ENCODE measurements at regions not wholly inside any gene's neighbourhood (a gene's known extent, or its start where the extent isn't known, plus 50 kb on each side); places are given as distances from the start of the nearest gene placed in this dataset.
A peak's percentile ranks its signal among the peaks of the same experiment; 100 is the strongest.
"Not testable (repeated sequence)": the region's sequence is repeated elsewhere in the genome, so short reads cannot be mapped to it uniquely, and the experiment has no call there.

DNA sequence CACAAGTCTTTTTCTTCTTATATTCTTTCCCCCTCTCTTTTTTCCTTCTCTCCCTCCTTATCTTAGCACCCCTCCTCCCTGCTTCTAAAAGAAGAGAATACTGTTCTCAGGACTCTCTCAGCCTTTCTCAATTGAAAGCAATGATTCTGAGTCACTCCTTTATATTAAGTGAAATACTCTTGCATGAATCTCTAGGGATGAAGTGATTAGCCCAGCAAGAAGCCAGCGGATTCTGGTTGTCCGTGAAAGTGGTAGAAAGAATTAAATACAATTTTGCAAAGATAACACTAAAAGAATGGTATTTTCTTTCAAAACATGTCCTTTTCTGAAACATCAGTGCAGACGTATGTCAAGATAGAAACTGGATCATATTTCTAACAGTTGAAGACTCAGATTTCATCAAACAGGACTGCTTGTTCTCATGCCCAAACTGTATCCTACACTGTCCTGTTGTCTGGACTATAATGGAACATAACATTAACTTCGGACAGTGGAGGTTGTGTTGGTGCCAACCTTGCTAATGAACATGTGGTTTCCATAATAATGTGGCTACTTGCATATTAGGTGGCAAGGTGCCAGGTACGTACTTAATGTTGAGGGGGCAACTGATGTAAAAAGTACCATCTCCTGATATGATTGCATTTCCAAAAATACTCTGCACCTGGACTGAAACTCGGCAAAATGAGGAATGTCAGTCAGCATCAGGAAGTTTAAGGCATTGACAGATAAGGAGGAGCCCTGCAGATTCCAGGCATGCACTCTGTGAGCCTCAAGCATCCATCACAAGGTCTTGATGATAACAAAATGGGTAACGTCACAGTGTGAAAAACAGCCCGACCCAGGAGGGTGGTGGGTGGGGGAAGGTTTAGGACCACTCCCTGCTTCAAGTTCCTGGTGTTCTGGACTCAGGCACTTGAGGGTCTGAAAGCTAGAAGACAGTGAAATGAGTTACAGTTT lies 357.2 kb downstream of the DLEU7 start:
- DNase-seq (ENCODE audit: low spot score): no peak

DNA sequence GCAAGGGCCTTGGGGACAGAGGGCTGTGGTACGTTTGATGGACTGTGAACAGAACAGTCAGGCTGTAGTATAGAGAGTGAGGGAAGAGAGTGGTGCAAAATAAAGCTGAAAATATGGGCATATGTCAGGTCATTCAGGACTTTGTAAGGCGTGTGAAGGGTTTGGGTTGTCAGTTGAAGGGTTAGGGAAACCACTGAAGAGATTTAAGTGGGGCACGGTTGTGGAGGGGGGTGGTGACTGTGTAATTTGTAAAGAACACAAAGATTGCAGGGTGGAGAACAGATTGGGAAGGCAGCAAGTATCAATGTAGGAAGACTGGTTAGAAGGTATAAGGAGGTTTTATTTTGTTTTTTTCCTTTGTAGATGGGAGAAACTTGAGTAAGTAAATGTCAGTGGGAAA lies 349.8 kb downstream of the DLEU7 start:
- no peak for DNase-seq (ENCODE audit: low spot score)

DNA sequence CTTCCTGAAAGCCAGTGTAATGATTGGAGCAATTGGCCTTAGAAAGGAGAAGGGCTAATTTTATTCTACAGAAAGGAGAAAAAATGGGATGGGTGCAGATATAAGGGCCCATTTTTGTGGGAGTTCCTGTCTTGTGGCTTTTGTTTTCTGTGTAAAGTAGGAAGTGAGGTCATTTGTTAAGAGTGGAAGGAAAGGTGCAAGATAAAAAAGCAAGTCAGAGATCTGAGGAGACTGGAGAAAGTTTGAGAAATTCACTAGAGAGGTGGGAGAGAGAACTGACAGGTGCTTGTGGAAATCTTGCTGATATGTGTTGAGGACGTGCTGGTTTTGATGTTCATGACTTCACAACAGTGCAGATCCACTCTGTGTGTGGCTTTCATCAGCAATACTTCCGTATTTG lies 349.4 kb downstream of the DLEU7 start:
- no peak for DNase-seq (ENCODE audit: low spot score)

DNA sequence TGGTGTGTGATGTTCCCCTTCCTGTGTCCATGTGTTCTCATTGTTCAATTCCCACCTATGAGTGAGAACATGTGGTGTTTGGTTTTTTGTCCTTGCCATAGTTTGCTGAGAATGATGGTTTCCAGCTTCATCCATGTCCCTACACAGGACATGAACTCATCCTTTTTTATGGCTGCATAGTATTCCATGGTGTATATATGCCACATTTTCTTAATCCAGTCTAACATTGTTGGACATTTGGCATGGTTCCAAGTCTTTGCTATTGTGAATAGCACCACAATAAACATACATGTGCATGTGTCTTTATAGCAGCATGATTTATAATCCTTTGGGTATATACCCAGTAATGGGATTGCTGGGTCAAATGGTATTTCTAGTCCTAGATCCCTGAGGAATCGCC lies 340.3 kb downstream of the DLEU7 start:
- DNase-seq (ENCODE audit: low spot score): not testable (repeated sequence)

DNA sequence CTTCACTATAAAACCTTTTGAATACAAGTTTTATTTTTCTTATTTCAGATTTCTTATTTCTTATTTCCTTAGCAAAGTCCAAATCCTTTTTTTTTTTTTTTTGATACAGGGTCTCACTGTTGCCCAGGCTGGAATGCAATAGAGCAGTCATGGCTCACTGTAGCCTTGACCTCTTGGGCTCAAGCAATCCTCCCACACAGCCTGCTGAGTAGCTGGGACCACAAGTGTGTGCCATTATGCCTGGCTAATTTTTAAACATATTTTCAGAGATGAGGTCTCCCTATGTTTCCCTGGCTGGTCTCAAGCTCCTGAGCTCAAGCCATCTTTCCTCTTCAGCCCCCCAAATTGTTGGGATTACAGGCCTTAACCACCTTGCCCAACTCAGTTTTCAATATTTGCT lies 334.3 kb downstream of the DLEU7 start:
- no peak for DNase-seq (ENCODE audit: low spot score)

DNA sequence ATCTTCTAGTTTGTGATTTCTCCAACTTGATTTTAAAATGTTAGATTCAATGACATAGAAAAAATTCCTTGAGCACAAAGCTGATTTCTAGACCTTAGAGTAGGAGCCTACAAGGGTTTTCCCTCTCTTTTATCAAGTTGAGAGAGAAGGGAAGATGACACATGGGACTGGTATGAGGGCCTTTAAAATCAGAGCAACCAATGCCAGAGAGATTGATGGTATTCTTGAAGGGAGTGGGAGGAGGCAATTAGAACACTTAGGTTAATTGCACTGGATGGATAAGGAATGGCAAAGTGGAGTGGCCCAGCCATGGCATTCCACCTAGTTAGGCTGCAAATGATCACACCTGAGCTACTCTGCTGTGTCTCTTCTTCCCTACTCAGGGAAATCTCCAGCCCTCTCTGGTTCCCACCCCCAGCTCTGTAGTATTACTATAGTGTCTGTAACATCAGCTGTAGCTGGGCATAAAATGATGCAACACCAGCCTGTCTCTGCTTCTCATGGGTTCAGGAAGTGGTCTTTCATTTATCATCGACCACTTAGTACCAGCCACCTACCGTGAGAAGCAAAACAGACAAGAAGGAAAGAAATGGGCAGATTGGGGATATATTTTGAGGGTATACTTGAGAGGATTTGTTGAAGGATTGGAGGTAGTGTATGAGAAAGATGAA lies 333.6 kb downstream of the DLEU7 start:
- no peak for DNase-seq (ENCODE audit: low spot score)

DNA sequence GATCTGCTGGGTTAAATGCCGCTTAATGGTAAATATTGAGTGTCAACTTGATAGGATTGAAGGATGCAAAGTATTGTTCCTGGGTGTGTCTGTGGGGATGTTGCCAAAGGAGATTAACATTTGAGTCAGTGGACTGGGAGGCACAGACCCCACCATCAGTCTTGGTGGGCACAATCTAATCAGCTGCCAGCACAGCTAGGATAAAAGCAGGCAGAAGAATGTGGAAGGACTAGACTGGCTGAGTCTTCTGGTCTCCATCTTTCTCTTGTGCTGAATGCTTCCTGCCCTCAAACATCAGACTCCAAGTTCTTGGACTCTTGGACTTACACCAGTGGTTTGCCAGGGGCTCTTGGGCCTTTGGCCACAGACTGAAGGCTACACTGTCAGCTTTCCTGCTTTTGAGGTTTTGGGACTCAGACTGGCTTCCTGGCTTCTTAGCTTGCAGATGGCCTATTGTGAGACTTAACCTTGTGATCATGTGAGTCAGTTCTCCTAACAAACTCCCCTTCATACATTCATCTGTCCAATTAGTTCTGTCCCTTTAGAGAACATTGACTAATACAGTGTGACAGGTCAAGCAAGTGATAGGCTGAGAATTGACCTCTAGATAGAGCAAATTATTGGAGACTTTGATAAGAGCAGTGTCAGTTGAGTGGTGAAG lies 332.5 kb downstream of the DLEU7 start:
- DNase-seq (ENCODE audit: low spot score): not testable (repeated sequence)

DNA sequence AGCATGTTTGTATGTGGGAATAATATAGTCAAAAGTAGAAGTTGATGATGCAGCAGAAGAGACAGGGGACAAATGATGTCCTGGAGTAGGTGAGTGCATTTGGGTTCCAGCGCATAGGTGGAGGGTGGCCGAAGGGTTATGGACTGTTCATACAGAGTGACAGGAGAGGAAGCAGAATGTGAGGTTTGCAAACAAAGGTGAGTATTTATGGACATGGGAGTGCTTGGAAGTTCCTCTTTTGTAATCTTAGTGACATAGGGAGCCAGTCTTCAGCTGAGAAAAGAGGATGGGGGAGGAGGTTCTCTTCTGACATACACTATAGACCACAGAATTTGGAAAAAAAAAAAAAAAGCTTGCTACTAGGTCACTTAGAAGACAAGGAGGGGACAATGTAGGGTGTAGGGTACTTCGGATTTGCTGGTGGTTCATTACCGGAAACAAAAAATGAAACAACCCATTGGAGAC lies 331.6 kb downstream of the DLEU7 start:
- DNase-seq (ENCODE audit: low spot score): no peak

DNA sequence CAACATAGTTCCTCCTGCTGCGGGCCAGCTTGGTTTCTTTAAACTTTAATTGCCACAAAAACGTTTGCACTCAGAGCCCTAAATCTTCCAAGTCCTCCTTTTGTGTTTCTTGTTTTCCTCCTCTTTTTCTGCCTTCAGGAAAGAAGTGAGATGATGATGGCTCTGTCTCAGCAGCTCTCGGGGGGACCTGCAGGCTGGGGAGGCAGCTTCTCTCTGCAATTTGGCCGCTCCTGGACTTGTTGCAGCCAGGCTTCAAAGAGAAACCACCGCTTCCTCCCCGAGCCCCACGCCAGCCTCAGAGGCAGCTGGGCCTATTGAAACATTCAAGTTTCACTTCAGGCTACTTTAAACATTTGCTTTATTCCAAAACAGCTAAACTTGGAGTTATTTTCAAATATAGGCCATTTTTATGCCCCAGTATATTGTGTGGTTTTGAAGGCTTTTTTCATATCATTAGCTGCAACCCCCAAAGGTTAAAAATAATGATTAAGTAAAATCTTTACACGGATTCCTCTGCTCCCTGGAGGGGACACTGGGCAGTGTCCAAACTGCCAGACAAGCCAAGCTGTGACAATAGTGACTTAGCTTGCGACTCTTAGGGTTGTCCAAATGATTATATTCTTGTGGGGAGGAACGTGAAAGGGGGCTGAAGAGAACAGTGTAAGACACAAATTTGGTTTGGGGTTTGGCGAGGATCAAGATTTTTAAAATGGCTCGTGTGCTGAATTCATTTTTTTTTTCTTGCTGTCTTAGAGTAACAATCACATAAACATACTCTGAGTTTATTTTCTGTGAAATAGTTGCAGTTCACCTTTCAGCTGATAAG lies 330.8 kb downstream of the DLEU7 start:
- peak; percentile 32 for DNase-seq (ENCODE audit: low spot score)

DNA sequence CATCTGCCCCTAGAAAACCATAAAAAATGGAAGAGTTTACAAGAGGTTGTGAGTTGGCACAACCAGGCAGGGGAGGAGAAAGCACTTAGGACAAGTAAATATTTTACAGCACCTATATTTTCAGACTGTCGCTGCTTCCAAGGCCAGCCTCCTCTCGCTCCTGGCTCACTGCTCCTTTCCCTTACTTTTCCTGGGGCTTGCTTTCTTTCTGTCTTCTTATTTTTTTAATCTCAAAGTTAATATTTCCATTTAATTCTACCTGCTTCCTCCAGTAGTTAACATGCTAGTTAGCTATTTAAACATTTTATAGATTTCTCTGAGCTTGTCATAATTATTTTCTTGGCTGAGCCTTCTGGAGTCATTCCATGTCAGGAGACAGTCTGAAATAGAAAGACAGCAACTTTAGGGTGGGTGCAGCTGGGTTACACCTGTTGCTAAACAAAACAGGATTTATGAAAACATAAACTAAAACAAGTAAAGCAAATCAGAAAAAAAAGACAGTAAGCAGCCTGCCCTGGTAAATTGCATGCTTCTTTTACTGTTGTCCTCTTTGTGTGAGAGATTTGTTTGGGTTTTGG lies 330.1 kb downstream of the DLEU7 start:
- DNase-seq (ENCODE audit: low spot score): no peak

DNA sequence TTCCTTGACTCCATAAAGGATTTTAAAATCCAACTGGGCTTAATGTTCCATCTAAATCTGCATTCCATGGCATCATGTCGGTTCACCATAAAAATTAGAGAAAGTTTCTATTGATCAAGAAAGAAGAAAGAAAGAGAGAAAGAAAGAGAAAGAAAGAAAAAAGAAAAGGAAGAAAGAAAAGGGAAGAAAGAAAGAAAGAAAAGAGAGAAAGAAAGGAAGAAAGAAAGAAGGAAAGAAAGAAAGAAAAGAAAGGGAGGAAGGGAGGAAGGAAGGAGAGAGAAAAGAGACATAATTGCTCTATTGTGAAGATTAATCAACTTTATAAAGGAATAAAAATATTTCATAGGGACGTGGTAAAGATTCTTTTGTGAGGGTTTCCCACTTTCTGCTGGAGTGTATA lies 329.2 kb downstream of the DLEU7 start:
- no peak for DNase-seq (ENCODE audit: low spot score)

DNA sequence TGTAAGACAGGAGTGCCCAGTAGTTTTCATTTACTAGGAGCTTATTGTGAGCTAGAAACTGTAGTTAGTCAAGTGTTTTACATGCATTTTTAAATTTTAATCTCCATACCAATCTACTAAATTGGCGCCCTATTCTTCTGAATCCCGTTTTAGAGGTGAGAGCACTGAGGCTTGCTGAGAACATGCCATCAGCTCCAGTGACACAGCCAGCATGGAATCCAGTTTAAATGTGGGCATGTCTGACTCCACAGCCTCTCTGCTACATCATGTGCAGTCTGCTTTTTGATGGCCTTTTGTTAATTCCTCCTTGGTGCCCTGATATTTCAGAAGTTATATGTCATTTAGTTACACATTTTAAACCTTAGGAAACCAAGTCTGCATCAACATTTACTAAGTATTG lies 325.4 kb downstream of the DLEU7 start:
- DNase-seq (ENCODE audit: low spot score): no peak

DNA sequence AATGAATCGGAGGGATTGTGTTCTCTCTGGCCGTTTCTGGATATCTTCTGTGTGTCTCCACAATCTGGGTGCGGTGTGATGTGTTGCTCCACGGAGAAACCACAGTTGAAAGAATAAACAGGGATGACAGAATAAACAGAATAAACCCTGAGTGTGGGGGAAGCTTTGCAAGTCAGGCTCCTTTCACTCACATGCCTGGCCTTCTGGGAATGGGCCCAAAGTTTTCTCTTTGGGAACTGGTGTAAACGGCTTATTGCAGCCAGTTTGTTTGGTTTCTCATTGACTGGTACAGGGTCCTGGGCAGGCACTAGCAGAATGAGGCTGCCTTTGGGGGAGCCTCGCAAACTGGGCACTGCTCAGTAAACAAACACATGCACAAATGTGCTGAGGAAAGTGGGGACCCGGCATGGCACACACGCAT lies 324.7 kb downstream of the DLEU7 start:
- DNase-seq (ENCODE audit: low spot score): no peak

DNA sequence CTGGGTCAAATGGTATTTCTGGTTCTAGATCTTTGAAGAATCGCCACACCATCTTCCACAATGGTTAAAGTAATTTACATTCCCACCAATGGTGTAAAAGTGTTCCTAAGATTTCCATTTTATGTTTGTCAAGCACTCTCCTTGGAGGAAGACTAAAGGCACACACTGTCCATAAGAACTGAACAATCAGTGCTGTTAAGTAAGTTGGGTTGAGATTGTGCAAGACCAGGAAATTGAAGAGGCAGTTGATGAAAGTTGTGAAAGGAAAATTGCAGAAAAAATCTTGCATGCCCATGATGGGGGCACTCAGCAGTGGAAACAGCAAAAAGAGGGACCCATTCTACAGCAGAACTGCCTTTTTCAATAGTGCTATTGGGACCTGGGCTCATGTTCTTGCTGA lies 323.6 kb downstream of the DLEU7 start:
- no peak for DNase-seq (ENCODE audit: low spot score)

DNA sequence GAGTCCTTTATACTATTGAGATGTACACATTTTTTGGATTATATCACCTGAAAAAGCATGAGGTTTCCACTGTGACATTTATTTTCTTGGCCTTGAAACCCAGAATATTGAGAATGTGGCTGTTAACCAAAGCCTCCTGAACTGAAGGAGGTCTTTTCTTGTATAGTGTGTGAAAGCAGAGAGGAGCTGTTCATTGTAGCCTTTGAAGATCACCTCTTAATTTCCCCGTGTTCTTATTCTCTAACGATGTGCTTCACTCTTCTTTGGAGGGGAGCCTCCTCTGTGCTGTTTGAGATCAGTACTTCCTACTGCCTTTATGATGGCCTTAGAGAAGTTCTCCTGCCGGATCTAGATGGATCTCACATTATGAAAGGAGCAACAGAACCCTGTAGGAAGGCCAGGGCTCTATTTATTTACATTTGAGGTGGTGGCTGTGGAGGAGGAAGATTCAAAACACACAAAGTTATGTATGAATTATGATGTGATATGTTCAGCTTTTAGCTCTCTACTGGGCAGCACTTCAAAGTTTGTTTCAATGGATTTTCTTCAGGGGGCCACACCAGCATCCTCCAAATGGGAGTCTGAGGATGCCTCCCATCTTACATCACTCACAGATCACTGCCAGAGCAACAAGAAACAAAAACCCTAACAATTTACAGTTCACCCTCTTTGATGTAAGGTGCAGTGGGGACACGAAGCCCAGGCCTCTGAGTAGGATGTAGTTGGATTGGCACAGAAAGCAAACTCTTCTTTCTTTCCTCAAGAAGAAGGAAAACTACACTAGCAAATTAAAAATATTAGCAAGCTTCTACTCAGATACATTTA lies 322.3 kb downstream of the DLEU7 start:
- DNase-seq (ENCODE audit: low spot score): no peak

DNA sequence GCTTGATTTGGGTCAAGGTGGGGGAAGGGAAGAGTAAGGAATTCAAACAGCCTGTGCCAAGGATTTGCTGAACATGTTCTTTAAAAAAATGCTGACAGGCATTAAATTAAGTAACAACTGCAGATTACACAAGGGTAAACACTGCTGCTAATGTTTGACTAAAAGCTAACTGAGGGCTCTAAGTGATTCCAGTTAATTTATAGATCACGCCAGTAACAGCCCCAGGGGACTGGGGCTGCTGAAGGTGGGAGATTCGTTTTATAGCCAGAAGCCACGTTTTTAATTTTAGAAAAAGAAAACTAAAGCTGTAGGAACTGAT lies 321.7 kb downstream of the DLEU7 start:
- DNase-seq (ENCODE audit: low spot score): no peak

DNA sequence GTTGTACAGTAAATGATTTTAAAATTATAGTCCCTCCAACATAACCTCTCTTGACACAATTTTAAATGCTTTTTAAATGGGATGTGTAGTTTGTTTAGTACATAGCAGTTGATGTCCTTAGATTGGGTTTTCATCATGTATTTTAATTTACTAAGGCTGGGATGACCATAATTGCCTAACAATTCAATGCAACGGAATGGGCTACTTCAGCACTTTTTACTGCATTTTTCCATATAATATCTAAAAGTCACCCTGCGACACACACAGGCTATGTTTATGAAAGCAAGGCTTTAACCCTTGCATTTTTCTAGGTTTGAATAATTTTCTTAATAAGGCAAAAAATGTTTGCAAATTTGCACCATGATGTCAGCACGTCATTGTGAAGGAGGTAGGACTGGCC lies 321.0 kb downstream of the DLEU7 start:
- DNase-seq (ENCODE audit: low spot score): no peak

DNA sequence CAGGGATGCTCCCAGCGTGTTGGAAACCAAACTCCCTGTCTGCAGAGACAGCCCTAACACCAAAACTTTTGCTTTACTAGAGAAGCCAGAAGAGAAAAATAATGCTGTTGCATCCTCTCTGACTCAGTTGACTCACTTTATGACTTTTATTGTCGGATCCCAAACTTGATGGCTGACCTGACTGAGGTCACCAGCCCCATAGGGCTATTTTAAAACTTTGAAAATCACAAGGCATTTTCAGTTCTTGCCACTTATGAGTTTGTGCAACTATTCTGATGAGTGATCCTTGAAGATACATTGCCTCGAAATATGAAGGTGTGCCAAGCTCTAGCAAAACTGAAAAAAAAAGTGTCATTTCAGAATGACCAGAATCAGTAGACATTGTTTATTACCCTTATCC lies 320.2 kb downstream of the DLEU7 start:
- DNase-seq (ENCODE audit: low spot score): no peak

DNA sequence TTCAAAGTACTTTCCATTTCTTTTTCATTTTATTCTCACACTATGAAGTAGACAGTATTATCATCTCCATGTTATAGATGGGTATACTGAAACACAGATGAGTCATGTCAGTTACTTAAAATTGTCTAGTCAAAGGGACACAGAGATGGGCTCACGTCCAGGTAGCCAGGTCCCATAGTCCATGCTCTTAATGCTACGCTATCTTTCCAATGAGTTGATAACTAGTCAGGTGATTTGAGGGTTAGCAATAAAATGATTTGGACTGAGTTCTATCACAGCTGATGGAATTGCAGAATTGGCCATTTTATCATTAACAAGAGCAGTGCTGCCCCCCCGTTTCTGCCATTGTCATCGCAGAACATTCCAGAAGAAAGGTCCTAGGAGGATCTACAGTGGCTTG lies 318.9 kb downstream of the DLEU7 start:
- no peak for DNase-seq (ENCODE audit: low spot score)

DNA sequence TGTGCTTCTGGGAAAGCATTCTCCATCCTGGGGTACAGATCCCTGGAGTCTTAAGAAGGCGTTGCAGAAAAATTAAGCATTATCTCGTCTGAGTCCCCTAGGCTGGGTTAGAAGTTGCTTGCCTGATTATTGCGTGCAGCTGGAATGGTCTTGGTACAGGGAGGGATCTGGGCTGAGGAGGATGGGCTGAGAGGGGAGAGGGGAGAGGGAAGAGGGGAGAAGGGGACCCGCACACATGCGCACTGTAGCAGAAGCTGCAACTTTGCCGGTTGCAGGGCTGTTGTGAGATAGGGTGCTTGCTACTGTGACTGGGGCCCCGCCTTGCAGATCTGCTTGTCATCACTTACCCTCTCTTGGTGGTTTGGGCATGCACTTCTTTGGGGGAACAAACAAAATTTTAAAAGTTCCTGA lies 316.8 kb downstream of the DLEU7 start:
- DNase-seq (ENCODE audit: low spot score): no peak

DNA sequence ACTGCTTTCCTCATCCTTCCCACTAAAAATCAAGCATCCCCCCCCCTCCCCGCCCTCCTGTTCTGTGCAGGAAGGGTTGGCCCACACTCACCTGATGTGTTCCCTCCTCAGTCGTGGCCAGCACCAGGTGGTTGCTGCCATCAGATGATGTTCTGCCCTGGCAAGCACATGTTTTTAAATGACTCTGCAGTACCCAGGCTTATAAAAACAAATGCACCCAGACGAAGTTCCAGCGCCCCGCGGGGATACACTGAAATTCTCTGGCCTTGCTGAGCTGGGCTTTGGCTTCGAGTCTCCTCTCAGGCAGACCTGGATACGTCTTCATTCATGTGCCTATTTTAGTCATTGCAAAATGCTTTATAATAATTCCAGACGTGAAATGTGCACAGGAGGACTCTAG lies 316.3 kb downstream of the DLEU7 start:
- no peak for DNase-seq (ENCODE audit: low spot score)
